ENCODE measurements at regions not wholly inside any gene's neighbourhood (a gene's known extent, or its start where the extent isn't known, plus 50 kb on each side); places are given as distances from the start of the nearest gene placed in this dataset.
A peak's percentile ranks its signal among the peaks of the same experiment; 100 is the strongest.

DNA sequence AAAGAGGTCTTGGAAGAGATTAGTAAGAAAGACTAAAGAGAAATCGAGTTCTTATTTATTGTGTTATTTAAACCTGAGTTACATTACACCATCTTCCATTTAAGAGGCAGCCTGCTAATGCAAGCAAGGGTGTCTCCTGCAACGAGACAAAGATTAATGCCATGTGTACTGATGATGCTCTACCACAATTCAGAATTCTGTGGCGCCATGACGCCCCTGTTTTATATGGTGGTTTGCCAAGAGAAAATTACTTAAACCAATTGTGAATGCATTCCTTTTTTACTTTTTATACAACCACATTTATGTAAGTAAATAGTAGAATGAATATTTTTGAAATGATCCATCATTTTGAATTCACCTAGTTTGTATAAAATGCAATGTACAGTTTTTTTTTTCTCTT, 356.1 kb upstream of the ZEB2 start:
- peak; percentile 49 for DNase-seq (ENCODE audit: low read depth)
- TF ChIP-seq, protein P1, sequence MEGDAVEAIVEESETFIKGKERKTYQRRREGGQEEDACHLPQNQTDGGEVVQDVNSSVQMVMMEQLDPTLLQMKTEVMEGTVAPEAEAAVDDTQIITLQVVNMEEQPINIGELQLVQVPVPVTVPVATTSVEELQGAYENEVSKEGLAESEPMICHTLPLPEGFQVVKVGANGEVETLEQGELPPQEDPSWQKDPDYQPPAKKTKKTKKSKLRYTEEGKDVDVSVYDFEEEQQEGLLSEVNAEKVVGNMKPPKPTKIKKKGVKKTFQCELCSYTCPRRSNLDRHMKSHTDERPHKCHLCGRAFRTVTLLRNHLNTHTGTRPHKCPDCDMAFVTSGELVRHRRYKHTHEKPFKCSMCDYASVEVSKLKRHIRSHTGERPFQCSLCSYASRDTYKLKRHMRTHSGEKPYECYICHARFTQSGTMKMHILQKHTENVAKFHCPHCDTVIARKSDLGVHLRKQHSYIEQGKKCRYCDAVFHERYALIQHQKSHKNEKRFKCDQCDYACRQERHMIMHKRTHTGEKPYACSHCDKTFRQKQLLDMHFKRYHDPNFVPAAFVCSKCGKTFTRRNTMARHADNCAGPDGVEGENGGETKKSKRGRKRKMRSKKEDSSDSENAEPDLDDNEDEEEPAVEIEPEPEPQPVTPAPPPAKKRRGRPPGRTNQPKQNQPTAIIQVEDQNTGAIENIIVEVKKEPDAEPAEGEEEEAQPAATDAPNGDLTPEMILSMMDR (conservative IDR thresholded peaks at IDR 0.05; ENCODE audit: low read length) = no peak
- no peak overlapping the region for H3K4me3 ChIP-seq (ENCODE audit: low read length)

DNA sequence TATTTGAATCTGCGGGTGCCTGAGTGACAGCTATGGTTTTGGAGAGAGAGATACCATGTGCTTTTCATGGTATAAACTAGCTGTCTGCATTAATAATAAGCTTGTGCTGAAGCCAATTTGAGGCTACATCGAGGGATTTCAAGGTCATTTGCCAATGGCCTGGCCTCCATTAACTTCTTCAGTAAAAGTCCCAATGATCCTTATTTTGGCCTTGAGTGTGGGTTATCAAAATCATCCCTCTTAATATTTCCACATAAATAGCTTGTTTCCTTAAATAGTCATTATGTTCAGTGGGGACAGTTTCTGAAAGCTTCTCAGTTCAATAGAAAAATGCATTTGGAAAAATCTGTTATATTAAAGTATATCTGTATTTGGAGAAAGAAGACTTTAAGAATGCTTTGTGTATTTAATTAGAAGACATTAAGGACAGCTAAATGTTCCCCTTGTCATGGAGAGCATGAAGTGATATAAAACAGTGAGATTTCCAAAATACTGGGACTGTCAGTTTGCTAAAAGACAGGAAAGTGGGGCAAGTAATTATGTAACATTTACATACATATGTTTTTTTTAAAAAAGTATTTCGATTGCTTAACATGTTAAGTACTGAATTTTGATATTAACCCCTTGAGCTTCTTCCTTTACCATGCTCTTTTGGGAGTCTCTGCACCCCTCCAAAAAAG, 355.5 kb upstream of the ZEB2 start:
- DNase-seq (ENCODE audit: low read depth) = no peak
- no peak overlapping the region for H3K4me3 ChIP-seq (ENCODE audit: low read length)
- TF ChIP-seq, protein P1 (conservative IDR thresholded peaks at IDR 0.05; ENCODE audit: low read length) = no peak

DNA sequence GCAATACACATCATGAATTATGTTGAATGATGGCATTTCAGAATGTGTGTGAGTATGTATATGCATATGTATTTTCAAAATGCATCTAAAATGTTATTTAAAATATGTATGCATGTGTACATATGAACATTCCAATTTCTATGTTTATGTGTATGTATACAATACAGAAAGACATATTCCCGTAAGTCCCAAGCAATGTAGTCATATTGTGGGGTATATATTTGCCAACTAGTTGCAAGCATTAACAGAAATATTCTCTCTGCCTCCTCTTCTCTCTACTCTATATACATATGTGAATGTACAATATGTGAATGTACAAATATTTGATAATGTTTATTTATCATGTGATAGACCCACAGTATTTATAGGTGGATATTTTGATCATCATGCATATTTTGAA, 345.8 kb upstream of the ZEB2 start:
- TF ChIP-seq, protein P1 (conservative IDR thresholded peaks at IDR 0.05; ENCODE audit: low read length) = no peak
- no peak overlapping the region for H3K4me3 ChIP-seq (ENCODE audit: low read length)
- DNase-seq (ENCODE audit: low read depth) = no peak

DNA sequence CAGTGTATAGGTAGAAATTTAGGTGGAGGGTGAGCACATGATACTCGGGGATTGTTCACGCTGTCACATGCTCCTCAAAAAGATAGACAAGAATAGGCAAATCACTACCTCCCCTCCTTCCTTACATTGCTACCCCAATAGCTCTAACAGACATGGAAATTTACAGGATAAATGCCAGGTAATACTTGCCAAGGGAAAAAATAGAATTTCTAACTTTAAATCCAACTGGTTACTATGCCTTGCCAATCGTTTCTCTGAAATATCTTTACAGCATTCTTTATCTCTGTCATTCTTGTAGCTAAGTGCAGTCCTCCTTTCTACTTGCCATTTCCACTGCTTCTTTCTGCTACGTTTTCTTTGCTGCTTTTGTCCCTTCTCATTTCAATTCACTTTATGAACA, 339.8 kb upstream of the ZEB2 start:
- no peak for DNase-seq (ENCODE audit: low read depth)
- TF ChIP-seq, protein P1 (conservative IDR thresholded peaks at IDR 0.05; ENCODE audit: low read length) = no peak
- H3K4me3 ChIP-seq (ENCODE audit: low read length) = no peak overlapping the region

DNA sequence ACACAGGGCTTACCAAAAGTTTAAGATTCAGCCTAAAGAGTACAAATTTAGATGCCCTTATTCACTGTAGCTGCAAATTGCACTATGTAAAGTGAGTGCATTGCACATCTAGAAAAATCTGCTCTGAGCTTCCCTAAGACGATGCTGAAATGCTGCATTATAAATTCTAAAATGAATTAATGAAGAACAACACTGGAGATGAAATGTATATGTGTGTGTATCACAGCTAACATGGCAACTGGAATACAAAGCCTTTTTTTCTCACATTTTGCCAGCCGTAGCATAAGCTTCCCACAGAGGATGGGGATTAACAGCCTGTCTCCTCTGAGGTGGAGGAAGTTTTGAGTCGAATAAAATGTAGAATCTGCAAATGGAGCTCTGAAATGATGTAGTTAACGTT, 338.3 kb upstream of the ZEB2 start:
- no peak for DNase-seq (ENCODE audit: low read depth)
- H3K4me3 ChIP-seq (ENCODE audit: low read length) = no peak overlapping the region
- TF ChIP-seq, protein P1 (conservative IDR thresholded peaks at IDR 0.05; ENCODE audit: low read length) = no peak

GRCh38 chr2:144854596-144854995, 334.7 kb upstream of the ZEB2 start:
- TF ChIP-seq, protein P1 (conservative IDR thresholded peaks at IDR 0.05; ENCODE audit: low read length) = no peak
- DNase-seq (ENCODE audit: low read depth) = no peak
- H3K4me3 ChIP-seq (ENCODE audit: low read length) = no peak overlapping the region

DNA sequence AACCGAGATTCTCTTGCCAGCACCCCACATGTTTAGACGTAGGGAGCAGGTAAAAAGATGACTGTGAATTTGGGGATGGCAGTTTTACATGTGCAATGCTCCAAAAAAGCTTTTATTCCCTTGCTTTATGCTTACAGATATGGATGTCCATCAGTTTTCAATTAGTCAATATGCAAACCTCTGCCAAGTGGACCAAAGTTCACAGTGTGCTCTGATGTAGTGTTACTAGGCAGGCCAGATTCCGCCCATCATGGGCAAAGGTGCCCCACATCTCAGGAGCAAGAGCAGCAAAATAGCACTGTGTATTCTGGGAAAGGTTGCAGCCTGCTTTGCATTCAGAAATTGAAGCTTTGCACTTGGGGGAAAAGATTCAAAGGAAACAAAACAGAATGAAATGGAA, 329.7 kb upstream of the ZEB2 start:
- H3K4me3 ChIP-seq (ENCODE audit: low read length) = no peak overlapping the region
- TF ChIP-seq, protein P1 (conservative IDR thresholded peaks at IDR 0.05; ENCODE audit: low read length) = no peak
- peak; percentile 34 for DNase-seq (ENCODE audit: low read depth)
